ENCODE measurements at regions not wholly inside any gene's neighbourhood (a gene's known extent, or its start where the extent isn't known, plus 50 kb on each side); places are given as distances from the start of the nearest gene placed in this dataset.

- ATAC-seq (no peak), DNase-seq (no peak)
- ChIA-PET POLR2A (no interaction called here), CTCF (no interaction called here)
- no peaks in the 10 kb centered on the region for H3K4me1 Mint-ChIP-seq (ENCODE audit: low read depth)
- peaks cover 2% of the 10 kb centered on the region for H3K36me3 Mint-ChIP-seq (ENCODE audit: low read depth)
- TF ChIP-seq CTCF (IDR thresholded peaks at IDR 0.05): no peak
- H3K9me3 Mint-ChIP-seq: peaks cover 8% of the 10 kb centered on the region
- intact Hi-C loops (cut with micrococcal nuclease): loop anchor here (5.0 kb wide), 1 partner anchor 240 kb away; no protein-coding TSS in a partner anchor
- no peak overlapping the region for H3K4me3 Mint-ChIP-seq
- no peak overlapping the region for H3K27ac Mint-ChIP-seq
- peaks cover 9% of the 10 kb centered on the region for H3K27me3 Mint-ChIP-seq
Measured at GRCh38 chr10:123382491-123382890, 228.3 kb downstream of the BUB3 start.

- Mint-ChIP-seq H3K4me1 (ENCODE audit: low read depth) (no peaks in the 10 kb centered on the region), H3K27me3 (peaks cover 7% of the 10 kb centered on the region), H3K36me3 (ENCODE audit: low read depth) (peaks cover 4% of the 10 kb centered on the region), H3K27ac (no peak overlapping the region), H3K4me3 (no peak overlapping the region), H3K9me3 (peaks cover 10% of the 10 kb centered on the region)
- no peak for ATAC-seq
- no peak for TF ChIP-seq CTCF (IDR thresholded peaks at IDR 0.05)
- CTCF ChIA-PET: no interaction called here
- intact Hi-C loops (cut with micrococcal nuclease): no loop called here
- POLR2A ChIA-PET: no interaction called here
- DNase-seq: no peak
Measured at GRCh38 chr10:123385508-123386080, 231.4 kb downstream of the BUB3 start.

- no peaks in the 10 kb centered on the region for H3K27me3 Mint-ChIP-seq
- ATAC-seq: no peak
- H3K36me3 Mint-ChIP-seq (ENCODE audit: low read depth): peaks cover 4% of the 10 kb centered on the region
- POLR2A ChIA-PET: no interaction called here
- no peak for DNase-seq
- TF ChIP-seq CTCF (IDR thresholded peaks at IDR 0.05): no peak
- H3K4me1 Mint-ChIP-seq (ENCODE audit: low read depth): no peaks in the 10 kb centered on the region
- CTCF ChIA-PET: no interaction called here
- intact Hi-C loops (cut with micrococcal nuclease): no loop called here
- no peak overlapping the region for H3K27ac Mint-ChIP-seq
- peaks cover 10% of the 10 kb centered on the region for H3K9me3 Mint-ChIP-seq
- H3K4me3 Mint-ChIP-seq: no peak overlapping the region
Measured at GRCh38 chr10:123389520-123389919, 235.3 kb downstream of the BUB3 start.

- no peaks in the 10 kb centered on the region for H3K27me3 Mint-ChIP-seq
- TF ChIP-seq CTCF (IDR thresholded peaks at IDR 0.05): no peak
- ChIA-PET POLR2A (no interaction called here), CTCF (no interaction called here)
- peaks cover 11% of the 10 kb centered on the region for H3K9me3 Mint-ChIP-seq
- H3K4me1 Mint-ChIP-seq (ENCODE audit: low read depth): no peaks in the 10 kb centered on the region
- no peak overlapping the region for H3K27ac Mint-ChIP-seq
- ATAC-seq (no peak), DNase-seq (no peak)
- intact Hi-C loops (cut with micrococcal nuclease): no loop called here
- H3K36me3 Mint-ChIP-seq (ENCODE audit: low read depth): peaks cover 5% of the 10 kb centered on the region
- H3K4me3 Mint-ChIP-seq: no peak overlapping the region
Measured at GRCh38 chr10:123390332-123390731, 236.1 kb downstream of the BUB3 start.

- POLR2A ChIA-PET: no interaction called here
- H3K36me3 Mint-ChIP-seq (ENCODE audit: low read depth): peaks cover 6% of the 10 kb centered on the region
Measured at GRCh38 chr10:123390874-123391273, 236.7 kb downstream of the BUB3 start.

More at GRCh38 chr10:123390874-123391273, 236.7 kb downstream of the BUB3 start:
- intact Hi-C loops (cut with micrococcal nuclease): no loop called here
- CTCF ChIA-PET: no interaction called here
- Mint-ChIP-seq H3K4me3 (no peak overlapping the region), H3K27ac (no peak overlapping the region), H3K27me3 (no peaks in the 10 kb centered on the region), H3K9me3 (peaks cover 7% of the 10 kb centered on the region), H3K4me1 (ENCODE audit: low read depth) (no peaks in the 10 kb centered on the region)
- ATAC-seq: no peak
- no peak for DNase-seq
- no peak for TF ChIP-seq CTCF (IDR thresholded peaks at IDR 0.05)
